ENCODE measurements at regions not wholly inside any gene's neighbourhood (a gene's known extent, or its start where the extent isn't known, plus 50 kb on each side); places are given as distances from the start of the nearest gene placed in this dataset.
"Not testable (repeated sequence)": the region's sequence is repeated elsewhere in the genome, so short reads cannot be mapped to it uniquely, and the experiment has no call there.

GRCh38 chr5:34096033-34096432, 53.0 kb upstream of the C1QTNF3 start:
- DNase-seq (ENCODE audit: low spot score), result not testable (repeated sequence)

GRCh38 chr5:34099891-34100290, 56.9 kb upstream of the C1QTNF3 start:
- DNase-seq (ENCODE audit: low spot score), result not testable (repeated sequence)

GRCh38 chr5:34101567-34101966, 58.6 kb upstream of the C1QTNF3 start:
- DNase-seq (ENCODE audit: low spot score), result not testable (repeated sequence)

GRCh38 chr5:34108897-34109296, 65.9 kb upstream of the C1QTNF3 start:
- DNase-seq (ENCODE audit: low spot score), result not testable (repeated sequence)

GRCh38 chr5:34124280-34124679, 81.3 kb upstream of the C1QTNF3 start:
- DNase-seq (ENCODE audit: low spot score), result not testable (repeated sequence)

- DNase-seq (ENCODE audit: low spot score), result not testable (repeated sequence)
Measured at GRCh38 chr5:34125354-34125753, 82.3 kb upstream of the C1QTNF3 start.

- DNase-seq (ENCODE audit: low spot score), result not testable (repeated sequence)
Measured at GRCh38 chr5:34126741-34127140, 83.7 kb upstream of the C1QTNF3 start.

- not testable (repeated sequence) for DNase-seq (ENCODE audit: low spot score)
Measured at GRCh38 chr5:34127818-34128217, 84.8 kb upstream of the C1QTNF3 start.

- DNase-seq (ENCODE audit: low spot score), result not testable (repeated sequence)
Measured at GRCh38 chr5:34128890-34129289, 85.9 kb upstream of the C1QTNF3 start.

GRCh38 chr5:34154988-34155387, 112.0 kb upstream of the C1QTNF3 start:
- not testable (repeated sequence) for DNase-seq (ENCODE audit: low spot score)

- DNase-seq (ENCODE audit: low spot score), result not testable (repeated sequence)
Measured at GRCh38 chr5:34156703-34157414, 113.8 kb upstream of the C1QTNF3 start.

GRCh38 chr5:34160904-34161303, 117.9 kb upstream of the C1QTNF3 start:
- DNase-seq (ENCODE audit: low spot score), result not testable (repeated sequence)

- not testable (repeated sequence) for DNase-seq (ENCODE audit: low spot score)
Measured at GRCh38 chr5:34171398-34171797, 128.4 kb upstream of the C1QTNF3 start.

GRCh38 chr5:34179453-34180190, 136.6 kb upstream of the C1QTNF3 start:
- DNase-seq (ENCODE audit: low spot score), result not testable (repeated sequence)

- not testable (repeated sequence) for DNase-seq (ENCODE audit: low spot score)
Measured at GRCh38 chr5:34180225-34180624, 137.2 kb upstream of the C1QTNF3 start.

GRCh38 chr5:34180940-34181614, 138.1 kb upstream of the C1QTNF3 start:
- DNase-seq (ENCODE audit: low spot score), result not testable (repeated sequence)

GRCh38 chr5:34185005-34185404, 142.0 kb upstream of the C1QTNF3 start:
- not testable (repeated sequence) for DNase-seq (ENCODE audit: low spot score)

- not testable (repeated sequence) for DNase-seq (ENCODE audit: low spot score)
Measured at GRCh38 chr5:34185572-34185971, 142.6 kb upstream of the C1QTNF3 start.

- DNase-seq (ENCODE audit: low spot score), result not testable (repeated sequence)
Measured at GRCh38 chr5:34186108-34186507, 143.1 kb upstream of the C1QTNF3 start.

- DNase-seq (ENCODE audit: low spot score), result not testable (repeated sequence)
Measured at GRCh38 chr5:34186865-34187264, 143.9 kb upstream of the C1QTNF3 start.

GRCh38 chr5:34187441-34187840, 144.4 kb upstream of the C1QTNF3 start:
- not testable (repeated sequence) for DNase-seq (ENCODE audit: low spot score)

GRCh38 chr5:34188001-34188822, 145.2 kb upstream of the C1QTNF3 start:
- not testable (repeated sequence) for DNase-seq (ENCODE audit: low spot score)
